GM12878 (cell line): ENCODE measurements at regions not wholly inside any gene's neighbourhood (a gene's known extent, or its start where the extent isn't known, plus 50 kb on each side); places are given as distances from the start of the nearest gene placed in this dataset.

ENCODE experiments used
- ATAC-seq: fragments of 200-7000 bp; cut with Tn5 transposase; 3 replicates; pipeline ENCODE4 v1.9.1; 2020; ENCODE audit warnings: mild to moderate bottlenecking, moderate library complexity
- BruUV-seq: library from RNA; stranded (reverse); fragments of 400-500 nt; replicated peaks from 2 replicates; lab custom pipeline; 2021; lab: Mats Ljungman, UMichigan
- CTCF ChIA-PET: fragments of 300-600 bp; sonication (Branson Sonifier 250); formaldehyde crosslinking; extraction: SDS; loops from one replicate; lab custom pipeline; 2021; ENCODE audit warnings: inconsistent platforms; lab: Yijun Ruan, JAX
- POLR2A ChIA-PET: fragments of 350-600 bp; formaldehyde crosslinking; extraction: SDS; loops from one replicate; lab custom pipeline; 2021; ENCODE audit warnings: inconsistent platforms; lab: Charles Lee
- RAD21 ChIA-PET: fragments of 300-600 bp; sonication (Branson Sonifier 250); formaldehyde crosslinking; loops from one replicate; lab custom pipeline; 2023; ENCODE audit warnings: antibody characterized with exemption; ENCODE audit not compliant: unreplicated experiment; lab: Charles Lee
- SMC1A ChIA-PET: fragments of 300-600 bp; sonication (Branson Sonifier 250); formaldehyde crosslinking; loops from one replicate; lab custom pipeline; 2023; ENCODE audit not compliant: unreplicated experiment, uncharacterized antibody; lab: Charles Lee
- DNase-seq: peaks from one replicate; pipeline ENCODE4 v3.0.0-alpha.2; 2011; ENCODE audit warnings: low read depth, low spot score
- FAIRE-seq: peaks from 3 replicates; lab custom pipeline; 2011; peaks lifted over from hg19 to GRCh38; lab: Jason Lieb, UNC
- H2AFZ ChIP-seq: 2 replicates; pipeline ENCODE4 v1.6.0; 2011; ENCODE audit warnings: low read depth, low read length, control low read depth; ENCODE audit not compliant: control insufficient read depth
- H3K27ac ChIP-seq: 2 replicates; pipeline ENCODE4 v1.5.1; 2011; ENCODE audit warnings: control low read depth; ENCODE audit not compliant: control insufficient read depth, insufficient read depth
- H3K27me3 ChIP-seq, 2 experiments: replicated peaks in 1 of 2; 2 replicates each; pipeline versions ENCODE4 v1.6.0 to v1.6.1; 2011; ENCODE audit warnings: low read length in 1 of 2; ENCODE audit not compliant: control insufficient read depth in 2 of 2, insufficient read depth in 2 of 2
- H3K36me3 ChIP-seq, 2 experiments: 2 replicates each; pipeline ENCODE4 v1.5.1; 2011; ENCODE audit warnings: low read length in 1 of 2; ENCODE audit not compliant: control insufficient read depth in 2 of 2, insufficient read depth in 2 of 2
- H3K4me1 ChIP-seq: 2 replicates; pipeline ENCODE4 v1.6.1; 2011; ENCODE audit warnings: mild to moderate bottlenecking, low read length, moderate library complexity, mixed read lengths; ENCODE audit not compliant: control insufficient read depth, insufficient read depth
- H3K4me2 ChIP-seq: 2 replicates; pipeline ENCODE4 v1.6.0; 2011; ENCODE audit warnings: control low read depth; ENCODE audit not compliant: control insufficient read depth, insufficient read depth
- H3K4me3 ChIP-seq: fragments of 200-600 bp; sonication (generic); 2 replicates; pipeline ENCODE4 v1.5.1; 2016
- H3K79me2 ChIP-seq: 2 replicates; pipeline ENCODE4 v1.6.0; 2011; ENCODE audit warnings: low read length; ENCODE audit not compliant: control insufficient read depth, insufficient read depth
- H3K9ac ChIP-seq: 2 replicates; pipeline ENCODE4 v1.8.0; 2011; ENCODE audit warnings: low read length, control low read depth, mixed read lengths; ENCODE audit not compliant: control insufficient read depth, insufficient read depth
- H3K9me3 ChIP-seq: replicated peaks from 3 replicates; pipeline ENCODE4 v1.5.1; 2011; ENCODE audit warnings: mild to moderate bottlenecking, low read length; ENCODE audit not compliant: control insufficient read depth, insufficient read depth
- H4K20me1 ChIP-seq: 2 replicates; pipeline ENCODE4 v1.6.0; 2011; ENCODE audit not compliant: control insufficient read depth, insufficient read depth
- BRCA1 ChIP-seq: IDR thresholded peaks from 2 replicates; pipeline ENCODE4 v1.6.1; 2011; ENCODE audit warnings: low read depth, low read length, improper control_type of control experiment
- HDAC6 ChIP-seq: fragments of 200-600 bp; sonication (generic); IDR thresholded peaks from one replicate; pipeline ENCODE4 v1.8.0; 2017; ENCODE audit warnings: antibody characterized with exemption; ENCODE audit not compliant: unreplicated experiment
- MTA3 ChIP-seq: IDR thresholded peaks from 2 replicates; pipeline ENCODE4 v1.6.1; 2012; ENCODE audit warnings: low read length, inconsistent platforms, borderline replicate concordance
- STAT1 ChIP-seq: fragments of 450-650 bp; conservative IDR thresholded peaks from 2 replicates; pipeline ENCODE4 v1.6.1; 2014; ENCODE audit warnings: antibody characterized with exemption, mild to moderate bottlenecking
- TARDBP ChIP-seq: IDR thresholded peaks from 2 replicates; pipeline ENCODE4 v1.6.1; 2016; ENCODE audit warnings: borderline replicate concordance
- TCF12 ChIP-seq: IDR thresholded peaks from 2 replicates; pipeline ENCODE4 v1.6.1; 2011; ENCODE audit warnings: low read depth, mild to moderate bottlenecking, low read length
- WGBS: methylation state at CpG from one replicate; pipeline ENCODE4 v1.1.6; 2016; ENCODE audit warnings: low lambda C conversion rate; ENCODE audit not compliant: insufficient replicate concordance, insufficient coverage; ENCODE audit errors: missing lambda C conversion rate; 5-methylcytosine and 5-hydroxymethylcytosine counted together
- in situ Hi-C: fragments of 300-500 bp; cut with MboI; formaldehyde crosslinking; loops from 9 replicates; pipeline ENCODE4 v1.14.3; 2018; ENCODE audit warnings: mixed read lengths
- intact Hi-C: fragments of 100-400 bp; cut with micrococcal nuclease; formaldehyde crosslinking; loops from one replicate; pipeline ENCODE4 v1.14.2; 2022; ENCODE audit not compliant: unreplicated experiment
- TF ChIP-seq, protein P1 (sequence below): fragments of 450-650 bp; IDR thresholded peaks from 2 replicates; pipeline ENCODE4 v1.6.1; 2016; ENCODE audit warnings: mild to moderate bottlenecking
- TF ChIP-seq, protein P2 (sequence below): fragments of 450-650 bp; formaldehyde crosslinking; IDR thresholded peaks from 2 replicates; pipeline ENCODE4 v1.4.0; 2020; ENCODE audit warnings: mild to moderate bottlenecking, moderate library complexity
- TF ChIP-seq, protein P3 (sequence below): fragments of 450-650 bp; IDR thresholded peaks from 2 replicates; pipeline ENCODE4 v1.6.1; 2017; ENCODE audit warnings: antibody characterized with exemption, mild to moderate bottlenecking, moderate library complexity

DNA sequence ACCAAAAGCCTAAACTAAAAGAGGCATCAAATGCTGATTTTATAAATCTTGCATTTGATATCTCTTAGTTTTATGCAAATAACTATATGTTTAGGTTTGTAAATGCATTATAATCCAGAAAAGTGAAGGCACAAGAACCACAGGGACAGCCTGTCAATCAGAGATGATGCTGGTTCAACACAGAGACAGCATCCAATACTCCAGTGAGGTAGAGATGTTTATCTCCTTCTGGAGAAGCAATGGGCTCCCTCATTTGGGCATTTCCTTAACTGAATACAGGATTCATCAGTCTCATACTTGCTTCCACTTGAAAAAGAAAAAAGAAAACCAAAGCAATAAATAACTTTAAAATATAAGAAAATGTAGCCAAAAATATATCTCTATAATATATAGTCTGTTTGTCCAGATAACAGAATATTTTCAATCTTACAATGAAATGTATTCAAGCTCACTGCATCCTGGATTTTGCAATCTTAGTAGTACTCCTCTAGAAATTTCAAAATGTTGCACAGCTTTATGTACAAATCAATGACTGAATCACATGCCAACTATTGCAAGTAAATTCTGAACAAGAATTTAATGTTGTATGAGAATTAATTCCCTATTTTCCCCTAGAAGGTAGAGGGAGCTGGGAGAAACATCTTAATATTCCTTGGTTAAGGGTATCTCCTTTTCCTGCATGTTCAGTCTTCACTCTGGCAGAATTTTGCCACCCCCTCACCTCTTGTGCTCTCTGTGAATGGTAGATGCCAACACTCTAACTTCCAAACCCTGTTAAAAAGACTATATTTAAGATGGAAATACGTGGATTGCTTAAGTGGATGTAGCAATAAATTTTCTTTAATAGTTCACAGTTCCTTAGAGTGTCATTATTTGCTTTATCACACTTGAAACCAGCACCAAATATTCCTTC is 191.1 kb upstream of the GAS1 start:
- CTCF ChIA-PET: no interaction called here

More for the DNA sequence above, 191.1 kb upstream of the GAS1 start:
- H3K9ac ChIP-seq: no peak overlapping the region
- H3K4me3 ChIP-seq: no peak overlapping the region
- TF ChIP-seq STAT1: no peak
- no peak for TF ChIP-seq MTA3
- TF ChIP-seq, protein P1, sequence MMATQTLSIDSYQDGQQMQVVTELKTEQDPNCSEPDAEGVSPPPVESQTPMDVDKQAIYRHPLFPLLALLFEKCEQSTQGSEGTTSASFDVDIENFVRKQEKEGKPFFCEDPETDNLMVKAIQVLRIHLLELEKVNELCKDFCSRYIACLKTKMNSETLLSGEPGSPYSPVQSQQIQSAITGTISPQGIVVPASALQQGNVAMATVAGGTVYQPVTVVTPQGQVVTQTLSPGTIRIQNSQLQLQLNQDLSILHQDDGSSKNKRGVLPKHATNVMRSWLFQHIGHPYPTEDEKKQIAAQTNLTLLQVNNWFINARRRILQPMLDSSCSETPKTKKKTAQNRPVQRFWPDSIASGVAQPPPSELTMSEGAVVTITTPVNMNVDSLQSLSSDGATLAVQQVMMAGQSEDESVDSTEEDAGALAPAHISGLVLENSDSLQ: no peak
- no peak for TF ChIP-seq BRCA1
- TF ChIP-seq HDAC6: no peak
- TF ChIP-seq, protein P2, sequence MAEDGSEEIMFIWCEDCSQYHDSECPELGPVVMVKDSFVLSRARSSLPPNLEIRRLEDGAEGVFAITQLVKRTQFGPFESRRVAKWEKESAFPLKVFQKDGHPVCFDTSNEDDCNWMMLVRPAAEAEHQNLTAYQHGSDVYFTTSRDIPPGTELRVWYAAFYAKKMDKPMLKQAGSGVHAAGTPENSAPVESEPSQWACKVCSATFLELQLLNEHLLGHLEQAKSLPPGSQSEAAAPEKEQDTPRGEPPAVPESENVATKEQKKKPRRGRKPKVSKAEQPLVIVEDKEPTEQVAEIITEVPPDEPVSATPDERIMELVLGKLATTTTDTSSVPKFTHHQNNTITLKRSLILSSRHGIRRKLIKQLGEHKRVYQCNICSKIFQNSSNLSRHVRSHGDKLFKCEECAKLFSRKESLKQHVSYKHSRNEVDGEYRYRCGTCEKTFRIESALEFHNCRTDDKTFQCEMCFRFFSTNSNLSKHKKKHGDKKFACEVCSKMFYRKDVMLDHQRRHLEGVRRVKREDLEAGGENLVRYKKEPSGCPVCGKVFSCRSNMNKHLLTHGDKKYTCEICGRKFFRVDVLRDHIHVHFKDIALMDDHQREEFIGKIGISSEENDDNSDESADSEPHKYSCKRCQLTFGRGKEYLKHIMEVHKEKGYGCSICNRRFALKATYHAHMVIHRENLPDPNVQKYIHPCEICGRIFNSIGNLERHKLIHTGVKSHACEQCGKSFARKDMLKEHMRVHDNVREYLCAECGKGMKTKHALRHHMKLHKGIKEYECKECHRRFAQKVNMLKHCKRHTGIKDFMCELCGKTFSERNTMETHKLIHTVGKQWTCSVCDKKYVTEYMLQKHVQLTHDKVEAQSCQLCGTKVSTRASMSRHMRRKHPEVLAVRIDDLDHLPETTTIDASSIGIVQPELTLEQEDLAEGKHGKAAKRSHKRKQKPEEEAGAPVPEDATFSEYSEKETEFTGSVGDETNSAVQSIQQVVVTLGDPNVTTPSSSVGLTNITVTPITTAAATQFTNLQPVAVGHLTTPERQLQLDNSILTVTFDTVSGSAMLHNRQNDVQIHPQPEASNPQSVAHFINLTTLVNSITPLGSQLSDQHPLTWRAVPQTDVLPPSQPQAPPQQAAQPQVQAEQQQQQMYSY (CRISPR knock-in tag): no peak
- TF ChIP-seq TCF12: no peak
- TF ChIP-seq, protein P3, sequence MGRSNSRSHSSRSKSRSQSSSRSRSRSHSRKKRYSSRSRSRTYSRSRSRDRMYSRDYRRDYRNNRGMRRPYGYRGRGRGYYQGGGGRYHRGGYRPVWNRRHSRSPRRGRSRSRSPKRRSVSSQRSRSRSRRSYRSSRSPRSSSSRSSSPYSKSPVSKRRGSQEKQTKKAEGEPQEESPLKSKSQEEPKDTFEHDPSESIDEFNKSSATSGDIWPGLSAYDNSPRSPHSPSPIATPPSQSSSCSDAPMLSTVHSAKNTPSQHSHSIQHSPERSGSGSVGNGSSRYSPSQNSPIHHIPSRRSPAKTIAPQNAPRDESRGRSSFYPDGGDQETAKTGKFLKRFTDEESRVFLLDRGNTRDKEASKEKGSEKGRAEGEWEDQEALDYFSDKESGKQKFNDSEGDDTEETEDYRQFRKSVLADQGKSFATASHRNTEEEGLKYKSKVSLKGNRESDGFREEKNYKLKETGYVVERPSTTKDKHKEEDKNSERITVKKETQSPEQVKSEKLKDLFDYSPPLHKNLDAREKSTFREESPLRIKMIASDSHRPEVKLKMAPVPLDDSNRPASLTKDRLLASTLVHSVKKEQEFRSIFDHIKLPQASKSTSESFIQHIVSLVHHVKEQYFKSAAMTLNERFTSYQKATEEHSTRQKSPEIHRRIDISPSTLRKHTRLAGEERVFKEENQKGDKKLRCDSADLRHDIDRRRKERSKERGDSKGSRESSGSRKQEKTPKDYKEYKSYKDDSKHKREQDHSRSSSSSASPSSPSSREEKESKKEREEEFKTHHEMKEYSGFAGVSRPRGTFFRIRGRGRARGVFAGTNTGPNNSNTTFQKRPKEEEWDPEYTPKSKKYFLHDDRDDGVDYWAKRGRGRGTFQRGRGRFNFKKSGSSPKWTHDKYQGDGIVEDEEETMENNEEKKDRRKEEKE: no peak
- TF ChIP-seq TARDBP: no peak
- H3K79me2 ChIP-seq: no peaks in the 10 kb centered on the region
- no TSS peak for BruUV-seq
- no peaks in the 10 kb centered on the region for H3K36me3 ChIP-seq
- no peak for DNase-seq
- H4K20me1 ChIP-seq: no peaks in the 10 kb centered on the region
- no peak overlapping the region for H3K4me2 ChIP-seq
- no peak for FAIRE-seq
- H3K27ac ChIP-seq: no peak overlapping the region
- in situ Hi-C loops (no loop called here), intact Hi-C loops (no loop called here)
- no peaks in the 10 kb centered on the region; the same call in 2 of the 3 replicates for H3K9me3 ChIP-seq
- ATAC-seq: no peak
- H2AFZ ChIP-seq: no peak overlapping the region
- no peaks in the 10 kb centered on the region for H3K4me1 ChIP-seq
- POLR2A ChIA-PET: no interaction called here
- SMC1A ChIA-PET: interaction anchor here (0.6 kb wide), 1 partner anchor 79 kb away, joined by 4 read pairs; no protein-coding TSS in a partner anchor
- RAD21 ChIA-PET: no interaction called here
- H3K27me3 ChIP-seq: peaks cover 0 to 3% of the 10 kb centered on the region in 2 experiments; a peak in 1 of 4 replicates
- WGBS: 4% methylated on average over 1 of the region's 1 CpG
